ENCODE measurements at regions not wholly inside any gene's neighbourhood (a gene's known extent, or its start where the extent isn't known, plus 50 kb on each side); places are given as distances from the start of the nearest gene placed in this dataset.

DNA sequence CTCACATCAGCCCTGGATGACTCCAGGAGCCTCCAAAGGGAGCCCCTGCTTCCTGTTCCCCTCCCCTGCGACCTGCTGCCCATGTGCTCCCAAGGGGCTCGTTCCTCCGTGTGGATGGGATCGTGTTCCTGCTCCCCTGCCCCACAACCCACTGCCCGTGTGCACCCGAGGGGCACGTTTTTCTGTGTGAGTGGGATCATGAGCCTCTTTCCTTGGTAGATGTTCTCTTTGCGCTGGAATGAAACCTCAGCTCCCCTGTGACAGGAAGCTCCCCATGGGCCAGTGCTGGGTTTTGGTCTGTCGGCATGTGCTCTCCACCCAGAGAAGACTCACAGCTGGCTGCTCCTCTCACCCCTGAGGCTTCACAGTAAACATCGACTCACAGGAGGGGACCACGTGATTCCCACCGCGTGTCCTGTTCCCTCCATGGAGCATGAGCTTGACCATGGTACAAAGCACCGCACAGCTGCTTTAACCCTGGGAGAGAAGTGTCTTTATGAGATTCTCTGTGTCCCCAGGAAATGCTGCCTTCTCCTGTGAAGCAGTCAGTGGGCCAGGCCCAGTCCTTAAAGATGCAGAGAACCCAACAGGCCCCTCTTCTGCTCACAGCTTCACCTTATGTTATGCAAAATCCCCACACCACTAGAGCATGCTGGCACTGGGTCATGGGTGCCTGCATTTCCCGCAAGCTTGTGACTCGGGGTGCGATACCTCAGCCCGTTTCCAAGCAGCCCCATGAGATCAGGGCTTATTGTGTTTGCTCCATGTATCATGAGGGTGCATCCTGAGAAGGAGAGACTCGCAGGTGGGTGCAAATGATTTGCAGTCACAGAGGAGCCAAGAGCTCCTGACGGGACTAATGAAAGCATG, 215.1 kb downstream of the ERMARD start:
- ATAC-seq (no peak), DNase-seq (peak in 1 of 4 donors; percentile 3)
- 71 to 79% methylated on average over 18 to 20 of the region's 20 CpGs for WGBS, 2 donors
- no peaks in the 10 kb centered on the region for H3K9me3 ChIP-seq
- no peak for TF ChIP-seq POLR2A (IDR thresholded peaks at IDR 0.05)
- TF ChIP-seq, protein P1, sequence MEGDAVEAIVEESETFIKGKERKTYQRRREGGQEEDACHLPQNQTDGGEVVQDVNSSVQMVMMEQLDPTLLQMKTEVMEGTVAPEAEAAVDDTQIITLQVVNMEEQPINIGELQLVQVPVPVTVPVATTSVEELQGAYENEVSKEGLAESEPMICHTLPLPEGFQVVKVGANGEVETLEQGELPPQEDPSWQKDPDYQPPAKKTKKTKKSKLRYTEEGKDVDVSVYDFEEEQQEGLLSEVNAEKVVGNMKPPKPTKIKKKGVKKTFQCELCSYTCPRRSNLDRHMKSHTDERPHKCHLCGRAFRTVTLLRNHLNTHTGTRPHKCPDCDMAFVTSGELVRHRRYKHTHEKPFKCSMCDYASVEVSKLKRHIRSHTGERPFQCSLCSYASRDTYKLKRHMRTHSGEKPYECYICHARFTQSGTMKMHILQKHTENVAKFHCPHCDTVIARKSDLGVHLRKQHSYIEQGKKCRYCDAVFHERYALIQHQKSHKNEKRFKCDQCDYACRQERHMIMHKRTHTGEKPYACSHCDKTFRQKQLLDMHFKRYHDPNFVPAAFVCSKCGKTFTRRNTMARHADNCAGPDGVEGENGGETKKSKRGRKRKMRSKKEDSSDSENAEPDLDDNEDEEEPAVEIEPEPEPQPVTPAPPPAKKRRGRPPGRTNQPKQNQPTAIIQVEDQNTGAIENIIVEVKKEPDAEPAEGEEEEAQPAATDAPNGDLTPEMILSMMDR (IDR thresholded peaks at IDR 0.05) = no peak
- H3K4me3 ChIP-seq = no peak overlapping the region
- no peak overlapping the region for H3K27ac ChIP-seq
- peaks cover 13% of the 10 kb centered on the region for H3K4me1 ChIP-seq
- no peaks in the 10 kb centered on the region for H3K36me3 ChIP-seq (replicated peaks in 1 of 2; ENCODE audit: insufficient read depth in 1 of 2, low read depth in 2 of 2)
- no peaks in the 10 kb centered on the region for H3K27me3 ChIP-seq
- intact Hi-C loops (cut with DNase I) = no loop called here

DNA sequence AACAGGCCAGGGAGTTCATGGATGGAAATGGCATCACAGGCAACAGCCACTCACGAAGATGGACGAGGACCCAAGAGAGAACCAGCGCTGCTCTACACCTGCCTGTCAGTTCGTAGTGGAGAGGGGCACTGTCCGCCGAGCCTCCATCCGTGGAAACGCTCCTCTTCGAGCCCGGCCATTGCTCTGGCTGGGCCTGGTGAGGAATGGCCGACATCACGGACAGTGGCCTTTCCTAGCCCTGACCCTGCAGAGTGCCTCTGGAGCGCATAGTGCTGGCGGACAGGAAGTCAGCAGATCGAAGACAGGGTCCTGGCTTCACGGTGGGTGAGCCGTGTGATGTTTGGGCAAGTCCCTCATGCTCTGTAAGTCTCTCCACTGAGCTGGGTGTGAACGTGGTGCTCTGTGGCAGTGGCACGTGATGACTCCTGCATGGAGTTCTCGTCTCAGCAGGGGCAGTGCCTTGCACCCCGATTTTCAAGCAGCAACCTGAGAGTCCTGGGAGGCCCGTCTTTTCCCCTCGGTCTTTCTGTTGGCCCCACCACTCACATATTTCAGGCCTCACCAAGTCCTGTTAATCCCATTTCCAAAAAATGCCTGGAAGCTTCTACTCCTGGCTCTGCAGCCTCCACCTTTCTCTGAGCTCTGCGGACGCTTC, 214.4 kb downstream of the ERMARD start:
- no peak for ATAC-seq
- no peak overlapping the region for H3K27ac ChIP-seq
- no peak for TF ChIP-seq POLR2A (IDR thresholded peaks at IDR 0.05)
- TF ChIP-seq, protein P1 (IDR thresholded peaks at IDR 0.05) = no peak
- WGBS, 2 donors = 76 to 86% methylated on average over 22 to 25 of the region's 25 CpGs
- no peaks in the 10 kb centered on the region for H3K27me3 ChIP-seq
- no peak overlapping the region for H3K4me3 ChIP-seq
- peak in 1 of 4 donors; percentile 1 for DNase-seq
- no peaks in the 10 kb centered on the region for H3K9me3 ChIP-seq
- H3K4me1 ChIP-seq = peaks cover 16% of the 10 kb centered on the region
- intact Hi-C loops (cut with DNase I) = no loop called here
- H3K36me3 ChIP-seq (replicated peaks in 1 of 2; ENCODE audit: insufficient read depth in 1 of 2, low read depth in 2 of 2) = no peaks in the 10 kb centered on the region

GRCh38 chr6:169965239-169965638, 213.8 kb downstream of the ERMARD start:
- no peak for TF ChIP-seq POLR2A (IDR thresholded peaks at IDR 0.05)
- TF ChIP-seq, protein P1 (IDR thresholded peaks at IDR 0.05) = no peak
- Histone ChIP-seq H3K36me3 (replicated peaks in 1 of 2; ENCODE audit: insufficient read depth in 1 of 2, low read depth in 2 of 2) (no peaks in the 10 kb centered on the region), H3K27me3 (no peaks in the 10 kb centered on the region), H3K4me1 (peaks cover 16% of the 10 kb centered on the region), H3K9me3 (no peaks in the 10 kb centered on the region), H3K4me3 (no peak overlapping the region), H3K27ac (no peak overlapping the region)
- WGBS, 2 donors = 51 to 67% methylated on average over 6 of the region's 6 CpGs
- intact Hi-C loops (cut with DNase I) = no loop called here
- DNase-seq (peak in 1 of 4 donors; percentile 2), ATAC-seq (no peak)

DNA sequence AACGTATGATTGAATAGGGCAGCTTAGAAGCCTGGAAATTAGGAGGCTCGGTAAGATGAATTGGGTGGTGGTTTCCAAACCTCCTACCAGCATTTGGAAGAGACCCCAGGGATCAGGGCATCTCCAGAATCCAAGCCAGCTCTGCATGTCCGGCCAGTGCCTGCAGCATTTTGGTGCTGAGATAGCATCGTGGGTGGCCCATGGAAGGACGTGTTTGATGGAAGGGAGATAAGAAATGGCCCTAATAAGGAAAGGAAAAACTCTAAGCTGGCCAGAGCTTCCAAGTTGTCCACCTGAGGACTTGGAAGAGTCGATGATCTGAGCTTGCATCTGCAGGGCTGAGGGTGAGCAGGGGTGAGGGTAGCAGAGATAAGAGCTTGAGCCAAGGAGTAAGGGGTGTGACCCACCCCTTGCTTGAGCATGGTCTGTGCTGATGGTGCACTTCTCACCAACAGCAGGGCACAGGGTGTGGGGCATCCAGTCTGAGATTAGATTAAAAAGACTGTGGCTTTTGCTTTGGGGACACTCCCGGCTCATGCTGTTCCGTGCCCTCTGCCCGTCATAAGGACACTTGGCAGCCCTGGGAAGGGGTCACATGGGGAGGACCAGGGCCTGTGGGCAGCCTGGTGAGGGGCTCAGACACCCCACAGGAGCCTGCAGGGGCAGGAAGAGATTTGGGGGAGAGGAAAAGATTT, 213.2 kb downstream of the ERMARD start:
- DNase-seq = peak in 1 of 4 donors; percentile 2
- intact Hi-C loops (cut with DNase I) = no loop called here

More for the DNA sequence above, 213.2 kb downstream of the ERMARD start:
- Histone ChIP-seq H3K27ac (no peak overlapping the region), H3K4me1 (peaks cover 18% of the 10 kb centered on the region), H3K4me3 (no peak overlapping the region), H3K27me3 (no peaks in the 10 kb centered on the region), H3K9me3 (no peaks in the 10 kb centered on the region), H3K36me3 (replicated peaks in 1 of 2; ENCODE audit: insufficient read depth in 1 of 2, low read depth in 2 of 2) (no peaks in the 10 kb centered on the region)
- ATAC-seq = no peak
- TF ChIP-seq POLR2A (IDR thresholded peaks at IDR 0.05) = no peak
- TF ChIP-seq, protein P1 (IDR thresholded peaks at IDR 0.05) = no peak
- 73 to 80% methylated on average over 9 of the region's 9 CpGs for WGBS, 2 donors

Data from body of pancreas (tissue), 4 donors.